ENCODE measurements at regions not wholly inside any gene's neighbourhood (a gene's known extent, or its start where the extent isn't known, plus 50 kb on each side); places are given as distances from the start of the nearest gene placed in this dataset.

GRCh38 chr3:106806964-106807363 lies 570.3 kb upstream of the CCDC54 start:
- no peaks in the 10 kb centered on the region for H3K79me1 ChIP-seq (ENCODE audit: low read depth, low read length)

GRCh38 chr3:106809041-106809440 lies 568.2 kb upstream of the CCDC54 start:
- Histone ChIP-seq H3K4me2 (ENCODE audit: insufficient read depth, low read length, poor library complexity, severe bottlenecking) (no peak overlapping the region), H3K27me3 (ENCODE audit: control insufficient read depth in 3 of 3, insufficient read depth in 3 of 3, low read depth in 1 of 3, low read length in 3 of 3) (no peaks in the 10 kb centered on the region), H2AK5ac (ENCODE audit: low read depth, low read length) (no peak overlapping the region), H3K27ac (replicated peaks; ENCODE audit: low read length) (no peak overlapping the region), H3K36me3 (replicated peaks in 1 of 2; ENCODE audit: control insufficient read depth in 2 of 2, insufficient read depth in 2 of 2, low read length in 2 of 2) (no peaks in the 10 kb centered on the region), H2BK15ac (ENCODE audit: low read length) (no peak overlapping the region), H3K4me1 (ENCODE audit: control insufficient read depth in 2 of 2, insufficient read depth in 1 of 2, low read depth in 1 of 2, low read length in 2 of 2) (no peaks in the 10 kb centered on the region), H3K79me1 (ENCODE audit: low read depth, low read length) (no peaks in the 10 kb centered on the region), H3K9ac (ENCODE audit: low read depth, low read length, poor library complexity) (no peak overlapping the region), H2BK120ac (ENCODE audit: low read depth, low read length) (no peak overlapping the region), H3K23ac (ENCODE audit: low read depth, low read length, poor library complexity) (no peak overlapping the region), H4K91ac (ENCODE audit: low read depth, low read length, poor library complexity) (no peak overlapping the region), H4K8ac (ENCODE audit: low read depth, low read length) (no peak overlapping the region), H2AFZ (ENCODE audit: low read length) (no peak overlapping the region), H3K18ac (ENCODE audit: low read length) (no peak overlapping the region), H3K9me3 (replicated peaks in 1 of 2; ENCODE audit: control insufficient read depth in 2 of 2, insufficient read depth in 1 of 2, low read depth in 1 of 2, low read length in 2 of 2) (no peaks in the 10 kb centered on the region), H3K4ac (ENCODE audit: low read length) (no peak overlapping the region), H2BK12ac (ENCODE audit: low read length) (no peak overlapping the region), H3K4me3 (ENCODE audit: low read length in 2 of 2) (no peak overlapping the region), H3K14ac (ENCODE audit: low read length) (no peak overlapping the region), H2BK5ac (ENCODE audit: low read length) (no peak overlapping the region)
- no CpG with 5 or more reads among the region's 3 CpGs for WGBS, 2 donors (ENCODE audit: extremely low coverage in 2 of 2, insufficient read length in 2 of 2, insufficient replicate concordance in 1 of 2)
- DNase-seq (ENCODE audit: low spot score): no peak

More at GRCh38 chr3:106806964-106807363, 570.3 kb upstream of the CCDC54 start:
- Histone ChIP-seq H3K4me3 (ENCODE audit: low read length in 2 of 2) (no peak overlapping the region), H3K36me3 (replicated peaks in 1 of 2; ENCODE audit: control insufficient read depth in 2 of 2, insufficient read depth in 2 of 2, low read length in 2 of 2) (no peaks in the 10 kb centered on the region), H3K14ac (ENCODE audit: low read length) (no peak overlapping the region), H4K8ac (ENCODE audit: low read depth, low read length) (no peak overlapping the region), H3K9me3 (replicated peaks in 1 of 2; ENCODE audit: control insufficient read depth in 2 of 2, insufficient read depth in 1 of 2, low read depth in 1 of 2, low read length in 2 of 2) (no peaks in the 10 kb centered on the region), H3K27ac (replicated peaks; ENCODE audit: low read length) (no peak overlapping the region), H3K23ac (ENCODE audit: low read depth, low read length, poor library complexity) (no peak overlapping the region), H2AK5ac (ENCODE audit: low read depth, low read length) (no peak overlapping the region), H2BK5ac (ENCODE audit: low read length) (no peak overlapping the region), H3K27me3 (ENCODE audit: control insufficient read depth in 3 of 3, insufficient read depth in 3 of 3, low read depth in 1 of 3, low read length in 3 of 3) (no peaks in the 10 kb centered on the region), H2AFZ (ENCODE audit: low read length) (no peak overlapping the region), H2BK120ac (ENCODE audit: low read depth, low read length) (no peak overlapping the region), H2BK12ac (ENCODE audit: low read length) (no peak overlapping the region), H4K91ac (ENCODE audit: low read depth, low read length, poor library complexity) (no peak overlapping the region), H3K4me1 (ENCODE audit: control insufficient read depth in 2 of 2, insufficient read depth in 1 of 2, low read depth in 1 of 2, low read length in 2 of 2) (no peaks in the 10 kb centered on the region), H3K4ac (ENCODE audit: low read length) (no peak overlapping the region), H2BK15ac (ENCODE audit: low read length) (no peak overlapping the region), H3K18ac (ENCODE audit: low read length) (no peak overlapping the region), H3K4me2 (ENCODE audit: insufficient read depth, low read length, poor library complexity, severe bottlenecking) (no peak overlapping the region), H3K9ac (ENCODE audit: low read depth, low read length, poor library complexity) (no peak overlapping the region)
- no peak for DNase-seq (ENCODE audit: low spot score)

GRCh38 chr3:106809623-106810299 lies 567.5 kb upstream of the CCDC54 start:
- no peak overlapping the region for H2AK5ac ChIP-seq (ENCODE audit: low read depth, low read length)
- no CpG with 5 or more reads among the region's 2 CpGs for WGBS, 2 donors (ENCODE audit: extremely low coverage in 2 of 2, insufficient read length in 2 of 2, insufficient replicate concordance in 1 of 2)

GRCh38 chr3:106810300-106810875 lies 566.9 kb upstream of the CCDC54 start:
- no peak overlapping the region for H3K27ac ChIP-seq (replicated peaks; ENCODE audit: low read length)
- no peak overlapping the region for H2BK120ac ChIP-seq (ENCODE audit: low read depth, low read length)
- no peak overlapping the region for H3K23ac ChIP-seq (ENCODE audit: low read depth, low read length, poor library complexity)
- no peak overlapping the region for H3K18ac ChIP-seq (ENCODE audit: low read length)
- H2AK5ac ChIP-seq (ENCODE audit: low read depth, low read length): no peak overlapping the region
- no peak overlapping the region for H2BK15ac ChIP-seq (ENCODE audit: low read length)
- H4K8ac ChIP-seq (ENCODE audit: low read depth, low read length): no peak overlapping the region
- no peaks in the 10 kb centered on the region for H3K36me3 ChIP-seq (replicated peaks in 1 of 2; ENCODE audit: control insufficient read depth in 2 of 2, insufficient read depth in 2 of 2, low read length in 2 of 2)
- H2BK5ac ChIP-seq (ENCODE audit: low read length): no peak overlapping the region
- H3K79me1 ChIP-seq (ENCODE audit: low read depth, low read length): no peaks in the 10 kb centered on the region
- no peak overlapping the region for H3K9ac ChIP-seq (ENCODE audit: low read depth, low read length, poor library complexity)
- no peak overlapping the region for H3K4ac ChIP-seq (ENCODE audit: low read length)
- H3K9me3 ChIP-seq (replicated peaks in 1 of 2; ENCODE audit: control insufficient read depth in 2 of 2, insufficient read depth in 1 of 2, low read depth in 1 of 2, low read length in 2 of 2): no peaks in the 10 kb centered on the region
- no peak overlapping the region for H3K14ac ChIP-seq (ENCODE audit: low read length)
- H3K4me2 ChIP-seq (ENCODE audit: insufficient read depth, low read length, poor library complexity, severe bottlenecking): no peak overlapping the region
- no CpG with 5 or more reads among the region's 4 CpGs for WGBS, 2 donors (ENCODE audit: extremely low coverage in 2 of 2, insufficient read length in 2 of 2, insufficient replicate concordance in 1 of 2)
- no peak for DNase-seq (ENCODE audit: low spot score)
- no peak overlapping the region for H3K4me3 ChIP-seq (ENCODE audit: low read length in 2 of 2)
- no peak overlapping the region for H2BK12ac ChIP-seq (ENCODE audit: low read length)
- H2AFZ ChIP-seq (ENCODE audit: low read length): peak overlapping the region; percentile 60
- no peak overlapping the region for H4K91ac ChIP-seq (ENCODE audit: low read depth, low read length, poor library complexity)
- H3K27me3 ChIP-seq (ENCODE audit: control insufficient read depth in 3 of 3, insufficient read depth in 3 of 3, low read depth in 1 of 3, low read length in 3 of 3): no peaks in the 10 kb centered on the region
- no peaks in the 10 kb centered on the region for H3K4me1 ChIP-seq (ENCODE audit: control insufficient read depth in 2 of 2, insufficient read depth in 1 of 2, low read depth in 1 of 2, low read length in 2 of 2)

More at GRCh38 chr3:106809623-106810299, 567.5 kb upstream of the CCDC54 start:
- Histone ChIP-seq H3K36me3 (replicated peaks in 1 of 2; ENCODE audit: control insufficient read depth in 2 of 2, insufficient read depth in 2 of 2, low read length in 2 of 2) (no peaks in the 10 kb centered on the region), H2BK12ac (ENCODE audit: low read length) (no peak overlapping the region), H3K27ac (replicated peaks; ENCODE audit: low read length) (no peak overlapping the region), H4K91ac (ENCODE audit: low read depth, low read length, poor library complexity) (no peak overlapping the region), H3K23ac (ENCODE audit: low read depth, low read length, poor library complexity) (no peak overlapping the region), H4K8ac (ENCODE audit: low read depth, low read length) (no peak overlapping the region), H3K14ac (ENCODE audit: low read length) (no peak overlapping the region), H3K79me1 (ENCODE audit: low read depth, low read length) (no peaks in the 10 kb centered on the region), H3K4ac (ENCODE audit: low read length) (no peak overlapping the region), H3K9ac (ENCODE audit: low read depth, low read length, poor library complexity) (no peak overlapping the region), H2BK5ac (ENCODE audit: low read length) (no peak overlapping the region), H3K4me2 (ENCODE audit: insufficient read depth, low read length, poor library complexity, severe bottlenecking) (no peak overlapping the region), H3K27me3 (ENCODE audit: control insufficient read depth in 3 of 3, insufficient read depth in 3 of 3, low read depth in 1 of 3, low read length in 3 of 3) (no peaks in the 10 kb centered on the region), H3K4me3 (ENCODE audit: low read length in 2 of 2) (no peak overlapping the region), H2BK15ac (ENCODE audit: low read length) (no peak overlapping the region), H3K4me1 (ENCODE audit: control insufficient read depth in 2 of 2, insufficient read depth in 1 of 2, low read depth in 1 of 2, low read length in 2 of 2) (no peaks in the 10 kb centered on the region), H3K9me3 (replicated peaks in 1 of 2; ENCODE audit: control insufficient read depth in 2 of 2, insufficient read depth in 1 of 2, low read depth in 1 of 2, low read length in 2 of 2) (no peaks in the 10 kb centered on the region), H2BK120ac (ENCODE audit: low read depth, low read length) (no peak overlapping the region), H2AFZ (ENCODE audit: low read length) (no peak overlapping the region), H3K18ac (ENCODE audit: low read length) (no peak overlapping the region)
- no peak for DNase-seq (ENCODE audit: low spot score)

Measured in neuronal stem cell (in vitro differentiated cells).